ENCODE measurements at regions not wholly inside any gene's neighbourhood (a gene's known extent, or its start where the extent isn't known, plus 50 kb on each side); places are given as distances from the start of the nearest gene placed in this dataset.

- TF ChIP-seq REST (IDR thresholded peaks at IDR 0.05; ENCODE audit: borderline replicate concordance in 1 of 2, low read depth in 1 of 2, low read length in 2 of 2), result peak; percentile 79 to 91
- TF ChIP-seq ZHX2 (IDR thresholded peaks at IDR 0.05; ENCODE audit: low read depth), result no peak
- TF ChIP-seq ZHX2 (CRISPR knock-in tag; IDR thresholded peaks at IDR 0.05; ENCODE audit: borderline replicate concordance), result no peak
- TF ChIP-seq STAG1 (CRISPR knock-in tag; IDR thresholded peaks at IDR 0.05), result peak; percentile 39
- TF ChIP-seq HMG20B (CRISPR knock-in tag; conservative IDR thresholded peaks at IDR 0.05), result no peak
- TF ChIP-seq MXD3 (CRISPR knock-in tag; IDR thresholded peaks at IDR 0.05), result 0 out of 2 replicates have a peak, but pooled peaks have one; percentile 32
- no peak for TF ChIP-seq NR1H2 (CRISPR knock-in tag; IDR thresholded peaks at IDR 0.05; ENCODE audit: borderline replicate concordance, low read depth)
- TF ChIP-seq MIER2 (CRISPR knock-in tag; IDR thresholded peaks at IDR 0.05), result peak; percentile 87
- no peak for TF ChIP-seq ZNF629 (CRISPR knock-in tag; conservative IDR thresholded peaks at IDR 0.05)
- no peak for TF ChIP-seq KLF13 (CRISPR knock-in tag; IDR thresholded peaks at IDR 0.05)
- TF ChIP-seq ZNF335 (CRISPR knock-in tag; IDR thresholded peaks at IDR 0.05), result no peak
- TF ChIP-seq NPAS2 (CRISPR knock-in tag; IDR thresholded peaks at IDR 0.05; ENCODE audit: borderline replicate concordance), result no peak
- no peak for TF ChIP-seq ARID5B (CRISPR knock-in tag; IDR thresholded peaks at IDR 0.05)
- TF ChIP-seq GATA4 (IDR thresholded peaks at IDR 0.05; ENCODE audit: borderline replicate concordance, low read depth), result no peak
- no peak for TF ChIP-seq TBL1XR1 (IDR thresholded peaks at IDR 0.05; ENCODE audit: borderline replicate concordance, low read length, partially characterized antibody)
These were observed 118.3 kb downstream of the DNAAF6 start (continued) for GRCh38 chrX:107324493-107325310.
